GM23338 (cell line): ENCODE measurements at regions not wholly inside any gene's neighbourhood (a gene's known extent, or its start where the extent isn't known, plus 50 kb on each side); places are given as distances from the start of the nearest gene placed in this dataset.

ENCODE experiments used
- ATAC-seq: fragments of 200-7000 bp; cut with Tn5 transposase; 3 replicates; pipeline ENCODE4 v1.9.1; 2020
- DNase-seq: peaks from one replicate; pipeline ENCODE4 v3.0.0-alpha.2; 2015; ENCODE audit warnings: low spot score
- H2AFZ ChIP-seq: fragments of 200-600 bp; sonication (generic); 2 replicates; pipeline ENCODE4 v1.8.0; 2016; ENCODE audit warnings: antibody characterized with exemption, mild to moderate bottlenecking, moderate library complexity
- H3F3A ChIP-seq: fragments of 200-600 bp; sonication (generic); replicated peaks from 2 replicates; pipeline ENCODE4 v1.8.0; 2017; ENCODE audit warnings: antibody characterized with exemption, mixed run types, low read depth
- H3K27ac ChIP-seq: fragments of 200-600 bp; sonication (generic); 2 replicates; pipeline ENCODE4 v1.6.1; 2016; ENCODE audit warnings: low read depth
- H3K27me3 ChIP-seq: fragments of 200-600 bp; sonication (generic); 2 replicates; pipeline ENCODE4 v1.8.0; 2016; ENCODE audit warnings: mild to moderate bottlenecking, mixed run types, moderate library complexity; ENCODE audit not compliant: insufficient read depth
- H3K36me3 ChIP-seq: fragments of 200-600 bp; sonication (generic); 2 replicates; pipeline ENCODE4 v1.8.0; 2016; ENCODE audit warnings: mild to moderate bottlenecking; ENCODE audit not compliant: insufficient read depth
- H3K4me1 ChIP-seq: fragments of 200-600 bp; sonication (generic); 2 replicates; pipeline ENCODE4 v1.8.0; 2016; ENCODE audit warnings: mild to moderate bottlenecking, moderate library complexity; ENCODE audit not compliant: insufficient read depth
- H3K4me2 ChIP-seq: fragments of 200-600 bp; sonication (generic); 2 replicates; pipeline ENCODE4 v1.7.1; 2017; ENCODE audit warnings: mixed run types
- H3K4me3 ChIP-seq: fragments of 200-600 bp; sonication (generic); 2 replicates; pipeline ENCODE4 v1.6.1; 2016; ENCODE audit warnings: mixed run types
- H3K79me2 ChIP-seq: fragments of 200-600 bp; sonication (generic); replicated peaks from 2 replicates; pipeline ENCODE4 v1.8.0; 2017; ENCODE audit warnings: mild to moderate bottlenecking; ENCODE audit not compliant: insufficient read depth
- H3K9me2 ChIP-seq: fragments of 200-600 bp; sonication (generic); 2 replicates; pipeline ENCODE4 v1.8.0; 2017; ENCODE audit not compliant: insufficient read depth
- H4K20me1 ChIP-seq: fragments of 200-600 bp; sonication (generic); replicated peaks from 2 replicates; pipeline ENCODE4 v1.8.0; 2017; ENCODE audit warnings: mild to moderate bottlenecking; ENCODE audit not compliant: insufficient read depth
- H3K27ac Mint-ChIP-seq: 2 replicates; pipeline ENCODE4 v1.8.0; 2020; ENCODE audit warnings: inconsistent platforms, mild to moderate bottlenecking, moderate library complexity, mixed read lengths
- H3K27me3 Mint-ChIP-seq: 3 replicates; pipeline ENCODE4 v1.8.0; 2022; ENCODE audit warnings: low read depth, mild to moderate bottlenecking, moderate library complexity, mixed read lengths, inconsistent platforms; ENCODE audit not compliant: insufficient read depth, poor library complexity
- H3K36me3 Mint-ChIP-seq: 3 replicates; pipeline ENCODE4 v1.8.0; 2021; ENCODE audit warnings: low read depth, mild to moderate bottlenecking, inconsistent platforms, moderate library complexity, mixed read lengths
- H3K4me1 Mint-ChIP-seq: 3 replicates; pipeline ENCODE4 v1.8.0; 2020; ENCODE audit warnings: mild to moderate bottlenecking, inconsistent platforms, mixed read lengths
- H3K4me3 Mint-ChIP-seq: 3 replicates; pipeline ENCODE4 v1.8.0; 2021; ENCODE audit warnings: moderate library complexity, mild to moderate bottlenecking, inconsistent platforms, mixed read lengths
- H3K9me3 Mint-ChIP-seq: 3 replicates; pipeline ENCODE4 v1.8.0; 2020; ENCODE audit warnings: moderate library complexity, mild to moderate bottlenecking, inconsistent platforms, mixed read lengths
- CTCF ChIP-seq, 2 experiments: fragments of 200-600 bp in 1 of 2; sonication (generic) in 1 of 2; conservative IDR thresholded peaks; 2 replicates each; pipeline versions ENCODE4 v1.5.1 to v1.6.1; 2016 to 2017; ENCODE audit warnings: antibody characterized with exemption in 2 of 2, low read depth in 2 of 2, mild to moderate bottlenecking in 2 of 2, moderate library complexity in 1 of 2
- EZH2 ChIP-seq: fragments of 200-600 bp; sonication (generic); IDR thresholded peaks from one replicate; pipeline ENCODE4 v1.8.0; 2017; ENCODE audit warnings: antibody characterized with exemption, mild to moderate bottlenecking, low read depth; ENCODE audit not compliant: unreplicated experiment
- EZH2phosphoT487 ChIP-seq: fragments of 200-600 bp; sonication (generic); IDR thresholded peaks from one replicate; pipeline ENCODE4 v1.8.1; 2018; ENCODE audit warnings: antibody characterized with exemption; ENCODE audit not compliant: unreplicated experiment
- NANOG ChIP-seq: IDR thresholded peaks from 2 replicates; pipeline ENCODE4 v1.6.1; 2016; ENCODE audit warnings: antibody characterized with exemption, borderline replicate concordance
- ZNF114 ChIP-seq: fragments of 250-450 bp; sonication (Bioruptor Pico); IDR thresholded peaks from 2 replicates; pipeline ENCODE4 v1.5.0; 2020; ENCODE audit warnings: mild to moderate bottlenecking, moderate library complexity
- ZNF331 ChIP-seq: fragments of 250-450 bp; sonication (Bioruptor Pico); IDR thresholded peaks from 2 replicates; pipeline ENCODE4 v1.5.0; 2020; ENCODE audit warnings: low read depth, mild to moderate bottlenecking, moderate library complexity
- ZNF462 ChIP-seq: fragments of 250-450 bp; sonication (Bioruptor Pico); IDR thresholded peaks from 2 replicates; pipeline ENCODE4 v1.5.0; 2020; ENCODE audit warnings: mild to moderate bottlenecking, moderate library complexity

- no peak overlapping the region for H3K4me3 ChIP-seq
- H3K4me1 ChIP-seq = no peaks in the 10 kb centered on the region; the same call in 1 of the 2 replicates
- Mint-ChIP-seq H3K9me3 (peaks cover 10% of the 10 kb centered on the region), H3K27me3 (no peaks in the 10 kb centered on the region), H3K27ac (no peak overlapping the region), H3K4me3 (no peak overlapping the region), H3K36me3 (peaks cover 6% of the 10 kb centered on the region), H3K4me1 (peaks cover 20% of the 10 kb centered on the region)
- no peaks in the 10 kb centered on the region for H3F3A ChIP-seq
- no peaks in the 10 kb centered on the region for H3K9me2 ChIP-seq
- H3K79me2 ChIP-seq = no peaks in the 10 kb centered on the region
- no peak for TF ChIP-seq ZNF114 (CRISPR knock-in tag)
- no peak for TF ChIP-seq EZH2
- 0 out of 2 replicates have a peak, but pooled peaks have one; percentile 9 for TF ChIP-seq ZNF462 (CRISPR knock-in tag)
- no peak overlapping the region for H2AFZ ChIP-seq
- H4K20me1 ChIP-seq = no peaks in the 10 kb centered on the region
- DNase-seq (peak; percentile 11), ATAC-seq (peak; percentile 54)
- no peak overlapping the region for H3K4me2 ChIP-seq
- no peak overlapping the region for H3K27ac ChIP-seq
- no peaks in the 10 kb centered on the region for H3K36me3 ChIP-seq
- H3K27me3 ChIP-seq = no peaks in the 10 kb centered on the region
These were observed 60.7 kb upstream of the ALB start for GRCh38 chr4:73343432-73343831.

- no peak overlapping the region for H3K4me3 ChIP-seq
- peaks cover 20% of the 10 kb centered on the region for H3K4me1 Mint-ChIP-seq
- no peaks in the 10 kb centered on the region for H3K36me3 ChIP-seq
- H3K9me2 ChIP-seq = no peaks in the 10 kb centered on the region
- peaks cover 8% of the 10 kb centered on the region for H3K36me3 Mint-ChIP-seq
- no peak overlapping the region for H3K27ac ChIP-seq
- H2AFZ ChIP-seq = no peak overlapping the region
- no peaks in the 10 kb centered on the region; the same call in 1 of the 2 replicates for H3K4me1 ChIP-seq
- no peak overlapping the region for H3K4me3 Mint-ChIP-seq
- no peak overlapping the region for H3K4me2 ChIP-seq
- H3F3A ChIP-seq = no peaks in the 10 kb centered on the region
- DNase-seq = peak; percentile 78
- peaks cover 13% of the 10 kb centered on the region for H3K9me3 Mint-ChIP-seq
- no peaks in the 10 kb centered on the region for H3K27me3 ChIP-seq
- peak; percentile 96 for ATAC-seq
- no peaks in the 10 kb centered on the region for H4K20me1 ChIP-seq
- peaks cover 2% of the 10 kb centered on the region for H3K27me3 Mint-ChIP-seq
- H3K27ac Mint-ChIP-seq = no peak overlapping the region
- H3K79me2 ChIP-seq = no peaks in the 10 kb centered on the region
- TF ChIP-seq ZNF331 (CRISPR knock-in tag) (no peak), EZH2phosphoT487 (no peak), NANOG (no peak; the same call in 1 of the 2 replicates), CTCF (conservative IDR thresholded peaks at IDR 0.05; ENCODE audit: low read depth in 2 of 2) (peak; percentile 83 to 99)
These were observed 62.6 kb upstream of the ALB start for GRCh38 chr4:73341454-73341853.
